ENCODE measurements at regions not wholly inside any gene's neighbourhood (a gene's known extent, or its start where the extent isn't known, plus 50 kb on each side); places are given as distances from the start of the nearest gene placed in this dataset.

DNA sequence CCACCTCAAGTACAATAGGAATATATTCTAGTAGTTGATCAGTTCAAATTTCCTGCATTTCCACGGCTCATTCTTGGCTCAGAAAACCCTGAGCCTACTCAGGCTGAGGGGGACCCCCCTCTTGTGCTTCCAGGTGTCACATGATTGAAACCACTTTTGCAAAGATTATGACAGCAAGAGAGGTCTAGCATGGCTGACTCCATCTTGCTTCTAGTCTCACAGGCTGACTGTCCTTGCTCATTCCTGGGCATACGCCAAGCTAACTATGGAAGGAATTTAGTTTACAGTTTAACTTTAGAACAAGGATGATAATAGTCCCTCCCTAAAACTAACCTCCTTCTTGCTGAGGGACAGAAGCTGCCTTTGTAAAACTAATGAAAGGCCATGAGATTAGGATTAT, 154.1 kb downstream of the SNX18 start:
- ATAC-seq (ENCODE audit: low read depth in 2 of 2) = no peak
- peaks cover 5 to 35% (median 20%) of the 10 kb centered on the region in 7 donors for H3K9me3 Mint-ChIP-seq
- peaks cover 67 to 82% (median 78%) of the 10 kb centered on the region in 3 donors for H3K4me1 Mint-ChIP-seq
- peak overlapping the region; percentile 14 to 87 (median 58) for H3K27ac Mint-ChIP-seq
- H3K27me3 Mint-ChIP-seq = no peaks in the 10 kb centered on the region
- no peak for DNase-seq
- H3K4me3 Mint-ChIP-seq = peak overlapping the region in 3 of 8 donors; percentile 12 to 90 (median 32)
- H3K36me3 Mint-ChIP-seq = peaks cover 8 to 16% of the 10 kb centered on the region in 2 donors

DNA sequence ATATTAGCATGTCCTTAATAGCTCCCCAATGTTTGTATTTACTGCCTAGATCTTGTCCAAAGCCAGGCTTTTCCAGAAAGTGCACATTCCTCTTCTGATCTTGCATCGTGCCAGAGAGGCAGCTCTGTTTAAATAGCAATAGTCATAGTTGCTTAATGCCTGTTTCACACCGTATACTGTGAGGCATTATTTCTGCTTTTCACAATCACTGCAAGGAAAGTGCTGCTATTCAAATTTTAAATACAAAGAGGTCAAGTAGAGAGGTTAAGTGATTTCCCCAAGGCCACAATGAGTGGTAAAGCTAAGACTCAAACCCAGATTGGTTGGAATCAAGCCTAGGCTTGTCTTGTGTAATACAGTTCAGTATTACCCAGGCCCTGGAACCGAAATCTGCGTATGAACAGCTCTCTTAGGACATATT, 153.6 kb downstream of the SNX18 start:
- H3K4me3 Mint-ChIP-seq = peak overlapping the region in 5 of 8 donors; percentile 17 to 85 (median 76)
- ATAC-seq (ENCODE audit: low read depth in 2 of 2) (no peak), DNase-seq (no peak)
- H3K27ac Mint-ChIP-seq = peak overlapping the region in 4 of 6 donors; percentile 34 to 79 (median 52)
- peaks cover 69 to 76% (median 73%) of the 10 kb centered on the region in 3 donors for H3K4me1 Mint-ChIP-seq
- H3K9me3 Mint-ChIP-seq = peaks cover 5 to 35% (median 20%) of the 10 kb centered on the region in 7 donors
- H3K27me3 Mint-ChIP-seq = no peaks in the 10 kb centered on the region
- peaks cover 8 to 16% of the 10 kb centered on the region in 2 donors for H3K36me3 Mint-ChIP-seq

DNA sequence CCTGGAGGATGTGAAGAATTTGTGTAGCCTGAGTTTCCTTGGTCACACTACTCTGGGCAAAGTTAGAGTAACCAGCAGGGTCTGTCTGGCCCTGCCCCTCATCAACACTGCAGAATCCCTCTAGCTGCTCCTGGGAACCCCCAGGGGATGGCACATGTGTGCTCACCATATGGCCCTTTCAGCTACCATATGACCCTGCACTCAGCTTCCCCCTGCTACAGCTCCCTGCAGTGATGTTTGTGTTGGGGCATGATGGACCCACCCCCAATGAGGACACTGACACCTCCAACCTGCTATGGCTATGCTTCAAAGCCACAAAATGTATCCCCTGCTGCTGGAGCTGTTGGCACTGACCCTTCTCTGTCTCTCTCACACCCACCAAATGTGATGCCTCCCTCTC, 152.7 kb downstream of the SNX18 start:
- peaks cover 8 to 16% of the 10 kb centered on the region in 2 donors for H3K36me3 Mint-ChIP-seq
- H3K27ac Mint-ChIP-seq = peak overlapping the region; percentile 31 to 82 (median 67)
- no peak for DNase-seq
- peaks cover 65 to 73% (median 71%) of the 10 kb centered on the region in 3 donors for H3K4me1 Mint-ChIP-seq
- H3K4me3 Mint-ChIP-seq = peak overlapping the region; percentile 10 to 85 (median 76)
- peaks cover 5 to 35% (median 20%) of the 10 kb centered on the region in 7 donors for H3K9me3 Mint-ChIP-seq
- ATAC-seq (ENCODE audit: low read depth in 2 of 2) = no peak
- no peaks in the 10 kb centered on the region for H3K27me3 Mint-ChIP-seq

DNA sequence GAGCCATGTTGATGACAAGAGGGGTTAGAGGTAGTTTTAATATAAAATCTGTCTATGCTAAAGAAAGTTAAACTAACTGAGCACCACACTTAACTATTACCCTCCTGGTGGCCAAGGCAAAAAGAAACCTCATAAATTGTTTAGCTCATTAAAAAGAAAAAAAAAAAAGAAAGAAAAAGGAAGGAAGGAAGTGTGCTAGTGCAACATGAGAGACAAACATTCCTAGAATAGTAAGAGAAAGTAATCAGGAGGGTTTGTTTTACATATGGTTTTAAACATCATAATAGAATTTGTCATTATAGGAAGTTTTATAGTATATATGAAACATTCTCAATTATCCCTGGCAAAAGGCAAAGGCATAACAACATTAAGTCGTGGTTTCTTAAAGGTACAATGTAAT, 152.3 kb downstream of the SNX18 start:
- Mint-ChIP-seq H3K4me1 (peaks cover 60 to 71% (median 70%) of the 10 kb centered on the region in 3 donors), H3K4me3 (peak overlapping the region; percentile 10 to 85 (median 76)), H3K27me3 (no peaks in the 10 kb centered on the region)

DNA sequence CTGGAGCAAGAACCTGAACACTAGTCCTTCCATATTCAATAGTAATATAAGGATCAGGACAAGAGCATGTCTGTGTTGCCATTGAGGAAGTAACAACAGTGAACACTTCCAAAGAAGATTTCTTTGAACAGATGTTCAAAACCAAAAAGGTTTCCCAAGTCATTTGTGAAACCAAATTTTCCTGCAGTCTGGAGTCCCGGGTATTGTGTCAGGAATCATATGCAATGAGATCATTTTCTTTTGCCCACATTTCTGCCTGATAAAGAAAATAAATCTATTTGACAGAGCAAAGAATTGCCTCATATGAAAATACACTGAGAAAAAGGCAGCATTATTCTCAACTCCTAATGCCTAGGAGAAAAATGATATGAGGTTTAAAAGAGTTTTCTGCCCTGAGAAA, 151.7 kb downstream of the SNX18 start:
- DNase-seq = no peak
- Mint-ChIP-seq H3K4me3 (peak overlapping the region in 6 of 8 donors; percentile 4 to 82 (median 72)), H3K9me3 (peaks cover 0 to 35% (median 19%) of the 10 kb centered on the region in 7 donors), H3K4me1 (peaks cover 55 to 65% (median 64%) of the 10 kb centered on the region in 3 donors), H3K27ac (peak overlapping the region in 1 of 6 donors; percentile 45), H3K36me3 (peaks cover 8 to 11% of the 10 kb centered on the region in 2 donors), H3K27me3 (no peaks in the 10 kb centered on the region)
- ATAC-seq (ENCODE audit: low read depth in 2 of 2) = no peak

More for the DNA sequence above, 152.3 kb downstream of the SNX18 start:
- Mint-ChIP-seq H3K27ac (peak overlapping the region in 5 of 6 donors; percentile 31 to 82 (median 57)), H3K36me3 (peaks cover 8 to 14% of the 10 kb centered on the region in 2 donors), H3K9me3 (peaks cover 3 to 35% (median 19%) of the 10 kb centered on the region in 7 donors)
- DNase-seq (no peak), ATAC-seq (ENCODE audit: low read depth in 2 of 2) (no peak)

DNA sequence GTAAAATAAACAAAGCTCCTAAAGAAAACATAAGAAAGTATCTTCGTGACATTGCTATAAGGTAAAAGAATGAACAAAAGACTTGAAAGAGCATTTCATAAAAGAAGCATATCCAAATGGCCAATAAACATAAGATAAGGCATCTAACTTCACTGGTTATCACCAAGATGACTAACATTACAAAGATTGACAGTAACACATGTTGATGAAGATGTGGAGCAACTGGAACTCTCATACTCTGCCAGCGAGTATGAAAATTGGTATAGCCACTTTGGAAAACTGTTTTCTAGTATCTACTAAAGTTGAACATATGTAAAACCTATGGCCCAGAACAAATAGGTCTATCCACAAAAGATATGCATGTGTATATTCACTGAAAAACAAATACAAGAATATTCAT, 150.5 kb downstream of the SNX18 start:
- no peak for DNase-seq
- H3K27ac Mint-ChIP-seq = peak overlapping the region in 2 of 6 donors; percentile 10 to 45
- H3K27me3 Mint-ChIP-seq = no peaks in the 10 kb centered on the region
- peaks cover 0 to 28% (median 19%) of the 10 kb centered on the region in 7 donors for H3K9me3 Mint-ChIP-seq
- peaks cover 8 to 11% of the 10 kb centered on the region in 2 donors for H3K36me3 Mint-ChIP-seq
- H3K4me1 Mint-ChIP-seq = peaks cover 48 to 62% (median 58%) of the 10 kb centered on the region in 3 donors
- ATAC-seq (ENCODE audit: low read depth in 2 of 2) = no peak
- peak overlapping the region in 2 of 8 donors; percentile 14 to 64 for H3K4me3 Mint-ChIP-seq

DNA sequence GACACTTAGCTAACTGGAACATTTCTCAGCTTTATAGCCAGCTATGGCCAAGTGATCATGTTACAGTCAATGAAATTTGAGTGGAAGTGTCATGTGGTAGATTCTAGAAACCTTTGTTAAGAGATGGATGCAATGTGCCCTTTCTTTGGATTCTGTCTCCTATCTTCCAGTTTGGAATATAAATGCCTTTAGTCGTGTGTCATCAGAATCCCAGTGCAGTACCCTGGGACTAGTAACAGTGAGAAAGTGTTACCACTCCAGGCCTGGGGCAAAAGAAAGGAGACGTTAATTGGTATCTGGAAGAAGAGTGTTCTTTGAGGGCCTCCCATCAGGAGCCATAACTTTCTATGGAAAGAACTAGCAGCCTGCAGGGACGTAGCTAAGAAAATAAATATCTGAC, 149.6 kb downstream of the SNX18 start:
- peaks cover 8 to 11% of the 10 kb centered on the region in 2 donors for H3K36me3 Mint-ChIP-seq
- no peak overlapping the region for H3K27ac Mint-ChIP-seq
- ATAC-seq (ENCODE audit: low read depth in 2 of 2) (no peak), DNase-seq (no peak)
- H3K4me1 Mint-ChIP-seq = peaks cover 38 to 52% (median 48%) of the 10 kb centered on the region in 3 donors
- no peak overlapping the region for H3K4me3 Mint-ChIP-seq
- H3K27me3 Mint-ChIP-seq = no peaks in the 10 kb centered on the region
- H3K9me3 Mint-ChIP-seq = peaks cover 0 to 19% (median 13%) of the 10 kb centered on the region in 7 donors

DNA sequence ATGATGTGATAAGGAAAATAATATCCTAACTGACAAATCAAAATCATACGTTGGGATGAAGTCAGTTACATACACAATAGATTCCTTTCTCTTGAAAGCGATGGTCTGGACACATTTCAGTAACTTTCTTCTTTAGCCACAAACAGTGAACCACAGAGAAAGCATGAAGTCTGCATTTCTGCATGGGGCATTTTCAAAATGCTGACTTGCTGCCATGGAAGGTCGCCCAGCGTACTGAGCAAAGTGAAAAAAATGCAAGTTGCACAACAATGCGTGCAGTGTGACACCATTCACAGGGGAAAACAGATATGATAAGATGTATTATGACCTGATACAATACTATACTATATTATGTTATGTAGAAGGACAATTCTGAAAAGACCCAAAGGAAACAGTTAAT, 146.3 kb downstream of the SNX18 start:
- H3K27ac Mint-ChIP-seq = no peak overlapping the region
- H3K4me3 Mint-ChIP-seq = no peak overlapping the region
- peaks cover 8 to 11% of the 10 kb centered on the region in 2 donors for H3K36me3 Mint-ChIP-seq
- no peaks in the 10 kb centered on the region for H3K27me3 Mint-ChIP-seq
- peaks cover 0 to 13% (median 7%) of the 10 kb centered on the region in 7 donors for H3K9me3 Mint-ChIP-seq
- H3K4me1 Mint-ChIP-seq = peaks cover 10 to 23% (median 20%) of the 10 kb centered on the region in 3 donors
- no peak for DNase-seq
- no peak for ATAC-seq (ENCODE audit: low read depth in 2 of 2)

DNA sequence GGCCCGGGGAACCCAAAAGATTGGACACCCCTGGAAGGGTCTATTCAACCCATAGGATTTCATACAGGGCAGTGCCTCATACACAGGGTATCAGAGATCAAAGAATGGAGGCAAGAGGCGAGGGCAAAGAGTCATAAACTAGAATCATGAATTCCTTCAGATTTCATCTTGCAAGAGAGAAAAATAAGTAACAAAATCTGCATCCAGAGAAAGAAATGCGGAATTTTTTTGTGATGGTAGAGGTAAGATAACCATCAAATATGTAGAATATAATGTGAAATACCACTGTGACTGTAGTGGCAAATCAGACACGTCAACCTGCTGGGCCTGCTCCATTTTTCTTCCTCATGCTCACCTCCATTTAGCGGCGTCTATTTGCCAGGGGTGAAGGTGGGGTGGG, 143.6 kb downstream of the SNX18 start:
- no peak for ATAC-seq (ENCODE audit: low read depth in 2 of 2)
- no peaks in the 10 kb centered on the region for H3K36me3 Mint-ChIP-seq
- H3K4me1 Mint-ChIP-seq = peaks cover 6 to 19% (median 18%) of the 10 kb centered on the region in 3 donors
- no peaks in the 10 kb centered on the region for H3K27me3 Mint-ChIP-seq
- no peak overlapping the region for H3K4me3 Mint-ChIP-seq
- H3K9me3 Mint-ChIP-seq = no peaks in the 10 kb centered on the region
- no peak for DNase-seq
- H3K27ac Mint-ChIP-seq = peak overlapping the region in 1 of 6 donors; percentile 44

DNA sequence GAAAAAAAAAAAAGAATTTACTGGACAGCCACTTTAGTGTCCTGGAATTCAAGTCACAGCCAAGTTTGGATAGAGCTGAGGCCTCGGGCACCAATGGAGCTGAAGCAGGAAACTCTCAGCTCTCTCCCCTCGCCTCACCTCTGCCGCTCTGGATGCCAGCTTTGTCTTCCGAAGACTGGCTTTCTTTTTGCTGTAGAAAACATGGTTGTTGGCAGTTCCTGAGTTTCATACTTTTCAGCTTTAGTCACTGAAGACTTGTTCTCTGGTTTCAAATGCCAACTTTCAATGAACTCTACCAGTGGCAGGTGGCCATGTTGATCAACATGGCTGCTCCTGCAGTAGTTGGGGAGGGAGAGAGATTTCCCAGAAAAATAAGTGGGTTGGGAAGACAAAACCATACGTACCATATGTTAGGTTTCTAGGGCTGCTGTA, 142.2 kb downstream of the SNX18 start:
- Mint-ChIP-seq H3K27ac (no peak overlapping the region), H3K4me3 (no peak overlapping the region), H3K4me1 (peaks cover 17 to 26% (median 25%) of the 10 kb centered on the region in 3 donors), H3K9me3 (no peaks in the 10 kb centered on the region), H3K27me3 (no peaks in the 10 kb centered on the region), H3K36me3 (no peaks in the 10 kb centered on the region)
- ATAC-seq (ENCODE audit: low read depth in 2 of 2) (no peak), DNase-seq (no peak)

DNA sequence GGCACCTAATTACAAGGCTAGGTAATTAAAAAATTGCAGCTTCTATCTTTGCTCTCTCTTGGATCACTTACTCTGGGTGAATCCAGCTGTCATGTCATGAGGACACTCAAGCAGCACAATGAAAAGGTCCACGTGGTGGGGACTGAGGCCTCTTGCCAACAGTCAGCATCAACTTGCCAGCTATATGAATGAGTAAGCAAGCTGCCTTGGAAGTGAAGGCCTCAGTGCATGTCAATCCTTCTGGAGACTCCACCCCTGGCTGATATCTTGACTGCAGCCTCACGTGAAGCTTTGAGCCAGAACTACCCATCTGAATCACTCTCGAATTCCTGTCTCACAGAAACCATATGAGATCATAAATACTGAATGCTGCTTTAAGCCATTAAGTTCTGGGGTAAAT, 140.5 kb downstream of the SNX18 start:
- no peak for ATAC-seq (ENCODE audit: low read depth in 2 of 2)
- Mint-ChIP-seq H3K36me3 (no peaks in the 10 kb centered on the region), H3K4me3 (peak overlapping the region in 1 of 8 donors; percentile 51)

DNA sequence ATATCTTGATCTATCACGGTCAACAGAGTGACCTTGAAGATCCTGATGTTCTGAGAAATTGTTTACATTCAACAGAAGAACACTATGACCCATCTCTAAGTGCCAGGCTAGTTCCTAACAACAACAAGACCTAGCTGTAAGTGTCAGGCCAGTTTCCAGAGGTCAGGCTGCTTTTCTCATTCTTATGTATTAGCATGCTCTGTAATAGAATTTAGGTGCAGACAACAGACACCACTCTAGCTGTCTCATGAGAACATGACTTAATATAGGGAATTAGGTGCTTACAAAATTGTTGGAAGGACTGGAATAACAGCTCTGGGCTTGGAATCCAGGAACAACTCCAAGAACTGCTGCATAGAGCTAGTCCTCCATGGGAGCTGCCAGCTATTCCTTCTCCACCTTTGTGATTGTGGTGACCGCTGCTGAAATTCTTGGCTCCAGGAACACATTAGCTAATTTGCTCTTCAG, 138.7 kb downstream of the SNX18 start:
- ATAC-seq (ENCODE audit: low read depth in 2 of 2) (no peak), DNase-seq (no peak)
- Mint-ChIP-seq H3K27me3 (no peaks in the 10 kb centered on the region), H3K4me3 (no peak overlapping the region), H3K4me1 (peaks cover 16 to 43% (median 39%) of the 10 kb centered on the region in 3 donors), H3K27ac (no peak overlapping the region), H3K36me3 (no peaks in the 10 kb centered on the region), H3K9me3 (no peaks in the 10 kb centered on the region)

More for the DNA sequence above, 140.5 kb downstream of the SNX18 start:
- H3K4me1 Mint-ChIP-seq = peaks cover 13 to 34% (median 26%) of the 10 kb centered on the region in 3 donors
- no peak for DNase-seq
- H3K27ac Mint-ChIP-seq = no peak overlapping the region
- no peaks in the 10 kb centered on the region for H3K9me3 Mint-ChIP-seq
- no peaks in the 10 kb centered on the region for H3K27me3 Mint-ChIP-seq

DNA sequence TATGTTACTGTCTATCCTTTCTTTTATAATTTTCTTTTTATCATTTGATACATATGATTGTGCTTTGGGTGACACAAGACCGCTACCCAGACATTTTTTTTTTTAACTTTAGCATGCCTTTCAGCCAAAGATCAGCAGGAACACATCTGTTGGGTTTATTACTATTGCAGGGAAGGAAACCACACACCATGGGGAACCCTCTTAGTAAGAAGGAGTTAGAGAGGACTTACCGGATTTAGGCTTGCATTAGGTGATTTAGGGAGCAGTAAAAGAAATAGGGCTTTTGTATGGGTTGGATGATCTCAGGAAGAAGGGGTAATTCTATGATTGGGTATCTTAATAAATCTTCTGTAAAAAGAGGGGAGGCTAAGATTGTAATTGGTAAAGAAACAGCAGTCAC, 138.2 kb downstream of the SNX18 start:
- ATAC-seq (ENCODE audit: low read depth in 2 of 2) = no peak

DNA sequence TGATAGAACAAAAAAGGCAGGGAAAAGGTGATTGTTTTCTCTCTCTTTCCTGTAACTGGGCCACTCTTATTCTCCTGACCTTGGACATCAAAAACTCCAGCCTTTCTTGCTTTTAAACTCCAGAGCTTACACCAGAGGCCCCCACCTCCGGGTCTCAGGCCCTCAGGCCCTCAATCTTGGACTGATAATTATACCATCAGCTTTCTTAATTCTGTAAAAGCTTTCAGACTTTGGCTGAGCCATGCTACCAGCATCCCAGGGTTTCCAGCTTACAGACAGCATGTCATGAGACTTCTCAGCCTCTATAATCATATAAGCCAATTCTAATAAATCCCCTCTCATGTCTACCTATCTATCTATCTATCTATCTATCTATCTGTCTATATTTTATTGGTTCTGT, 137.7 kb downstream of the SNX18 start:
- H3K27ac Mint-ChIP-seq = peak overlapping the region in 1 of 6 donors; percentile 88
- no peaks in the 10 kb centered on the region for H3K36me3 Mint-ChIP-seq
- no peaks in the 10 kb centered on the region for H3K9me3 Mint-ChIP-seq
- no peaks in the 10 kb centered on the region for H3K27me3 Mint-ChIP-seq
- peaks cover 22 to 47% (median 43%) of the 10 kb centered on the region in 3 donors for H3K4me1 Mint-ChIP-seq
- no peak for ATAC-seq (ENCODE audit: low read depth in 2 of 2)
- H3K4me3 Mint-ChIP-seq = peak overlapping the region in 1 of 8 donors; percentile 8
- DNase-seq = no peak

More for the DNA sequence above, 138.2 kb downstream of the SNX18 start:
- no peak for DNase-seq
- peaks cover 22 to 49% (median 43%) of the 10 kb centered on the region in 3 donors for H3K4me1 Mint-ChIP-seq
- no peaks in the 10 kb centered on the region for H3K36me3 Mint-ChIP-seq
- peak overlapping the region in 2 of 6 donors; percentile 8 to 11 for H3K27ac Mint-ChIP-seq
- no peaks in the 10 kb centered on the region for H3K27me3 Mint-ChIP-seq
- H3K4me3 Mint-ChIP-seq = no peak overlapping the region
- H3K9me3 Mint-ChIP-seq = no peaks in the 10 kb centered on the region
